GM18868 (cell line): ENCODE measurements at regions not wholly inside any gene's neighbourhood (a gene's known extent, or its start where the extent isn't known, plus 50 kb on each side); places are given as distances from the start of the nearest gene placed in this dataset.

Experiments used
- ATAC-seq: cut with Tn5 transposase; IDR thresholded peaks from one replicate; pipeline ENCODE4 v1.9.1; 2021; ENCODE audit warnings: mild to moderate bottlenecking, moderate library complexity; ENCODE audit not compliant: unreplicated experiment

- ATAC-seq = no peak
Observed at GRCh38 chr5:98621821-98622220, 151.6 kb upstream of the RGMB start.

GRCh38 chr5:98624145-98624880, 149.2 kb upstream of the RGMB start:
- no peak for ATAC-seq

- ATAC-seq = no peak
Observed at GRCh38 chr5:98627121-98627520, 146.3 kb upstream of the RGMB start.

GRCh38 chr5:98630621-98631020, 142.8 kb upstream of the RGMB start:
- no peak for ATAC-seq

- ATAC-seq = no peak
Observed at GRCh38 chr5:98631311-98632054, 142.0 kb upstream of the RGMB start.

- ATAC-seq = no peak
Observed at GRCh38 chr5:98635656-98636055, 137.8 kb upstream of the RGMB start.

GRCh38 chr5:98637116-98637515, 136.3 kb upstream of the RGMB start:
- ATAC-seq = no peak

GRCh38 chr5:98637557-98637956, 135.9 kb upstream of the RGMB start:
- ATAC-seq = no peak

- no peak for ATAC-seq
Observed at GRCh38 chr5:98638111-98638510, 135.4 kb upstream of the RGMB start.

GRCh38 chr5:98638701-98639100, 134.8 kb upstream of the RGMB start:
- ATAC-seq = no peak

GRCh38 chr5:98639274-98639673, 134.2 kb upstream of the RGMB start:
- no peak for ATAC-seq

- ATAC-seq = no peak
Observed at GRCh38 chr5:98641671-98642070, 131.8 kb upstream of the RGMB start.

- no peak for ATAC-seq
Observed at GRCh38 chr5:98643569-98643968, 129.9 kb upstream of the RGMB start.

- ATAC-seq = no peak
Observed at GRCh38 chr5:98651715-98652114, 121.7 kb upstream of the RGMB start.

- no peak for ATAC-seq
Observed at GRCh38 chr5:98656125-98656795, 117.2 kb upstream of the RGMB start.

GRCh38 chr5:98656796-98657195, 116.7 kb upstream of the RGMB start:
- ATAC-seq = no peak

- ATAC-seq = no peak
Observed at GRCh38 chr5:98657559-98657958, 115.9 kb upstream of the RGMB start.

GRCh38 chr5:98663521-98663920, 109.9 kb upstream of the RGMB start:
- ATAC-seq = no peak

- ATAC-seq = no peak
Observed at GRCh38 chr5:98664736-98665135, 108.7 kb upstream of the RGMB start.

- no peak for ATAC-seq
Observed at GRCh38 chr5:98679963-98680362, 93.5 kb upstream of the RGMB start.

- no peak for ATAC-seq
Observed at GRCh38 chr5:98690002-98690401, 83.5 kb upstream of the RGMB start.

GRCh38 chr5:98694902-98695301, 78.6 kb upstream of the RGMB start:
- no peak for ATAC-seq
